ENCODE measurements at regions not wholly inside any gene's neighbourhood (a gene's known extent, or its start where the extent isn't known, plus 50 kb on each side); places are given as distances from the start of the nearest gene placed in this dataset.

DNA sequence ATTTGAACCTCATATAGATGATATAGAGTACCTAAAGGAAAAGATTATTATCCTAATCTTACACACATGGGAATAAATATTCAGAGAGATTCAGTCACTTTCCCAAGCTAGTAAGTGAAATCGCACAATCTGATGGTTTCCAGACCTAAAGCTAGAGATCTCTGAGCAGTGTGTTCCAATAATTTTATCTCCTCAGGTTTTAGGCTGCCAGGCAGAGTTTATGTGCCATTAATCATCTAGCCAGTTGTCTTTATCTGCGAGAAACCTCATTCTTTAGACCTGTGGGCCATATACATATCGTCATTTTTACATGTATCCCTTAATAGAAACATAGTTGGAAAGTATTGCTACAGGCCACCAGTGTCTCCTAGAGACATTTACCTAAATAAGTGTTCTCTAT, 647.2 kb upstream of the STEAP1 start:
- no peak for FAIRE-seq
- TF ChIP-seq, protein P1, sequence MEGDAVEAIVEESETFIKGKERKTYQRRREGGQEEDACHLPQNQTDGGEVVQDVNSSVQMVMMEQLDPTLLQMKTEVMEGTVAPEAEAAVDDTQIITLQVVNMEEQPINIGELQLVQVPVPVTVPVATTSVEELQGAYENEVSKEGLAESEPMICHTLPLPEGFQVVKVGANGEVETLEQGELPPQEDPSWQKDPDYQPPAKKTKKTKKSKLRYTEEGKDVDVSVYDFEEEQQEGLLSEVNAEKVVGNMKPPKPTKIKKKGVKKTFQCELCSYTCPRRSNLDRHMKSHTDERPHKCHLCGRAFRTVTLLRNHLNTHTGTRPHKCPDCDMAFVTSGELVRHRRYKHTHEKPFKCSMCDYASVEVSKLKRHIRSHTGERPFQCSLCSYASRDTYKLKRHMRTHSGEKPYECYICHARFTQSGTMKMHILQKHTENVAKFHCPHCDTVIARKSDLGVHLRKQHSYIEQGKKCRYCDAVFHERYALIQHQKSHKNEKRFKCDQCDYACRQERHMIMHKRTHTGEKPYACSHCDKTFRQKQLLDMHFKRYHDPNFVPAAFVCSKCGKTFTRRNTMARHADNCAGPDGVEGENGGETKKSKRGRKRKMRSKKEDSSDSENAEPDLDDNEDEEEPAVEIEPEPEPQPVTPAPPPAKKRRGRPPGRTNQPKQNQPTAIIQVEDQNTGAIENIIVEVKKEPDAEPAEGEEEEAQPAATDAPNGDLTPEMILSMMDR (IDR thresholded peaks at IDR 0.05), result no peak
- no peak for DNase-seq
- Histone ChIP-seq H3K9me3 (no peaks in the 10 kb centered on the region), H3K27ac (no peak overlapping the region), H3K36me3 (no peaks in the 10 kb centered on the region), H3K4me3 (no peak overlapping the region), H3K27me3 (no peaks in the 10 kb centered on the region), H3K4me1 (no peaks in the 10 kb centered on the region)
- ATAC-seq, result no peak
- intact Hi-C loops (cut with DNase I), result no loop called here
- whole genome bisulfite sequencing, 2 donors, result 64 to 68% methylated on average over 3 of the region's 3 CpGs

DNA sequence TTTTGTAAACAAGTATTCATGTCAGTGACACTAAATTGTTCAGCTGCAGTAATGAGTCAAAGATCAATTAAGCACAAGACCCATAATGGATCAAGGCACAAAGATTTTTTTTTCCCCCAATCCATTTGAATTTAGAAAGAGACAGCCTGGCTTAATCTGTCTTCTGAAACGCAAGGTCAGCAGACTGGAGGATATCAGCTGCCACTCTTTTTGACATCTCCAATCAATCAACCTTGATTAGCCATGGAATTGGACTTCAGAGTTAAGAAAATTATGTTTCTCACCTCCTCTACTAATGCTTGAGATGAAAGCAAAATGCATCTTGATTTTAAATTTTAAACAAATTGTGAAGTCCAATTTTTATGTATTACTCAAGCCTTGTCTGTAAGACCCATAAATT, 642.4 kb upstream of the STEAP1 start:
- TF ChIP-seq, protein P1 (IDR thresholded peaks at IDR 0.05), result no peak
- WGBS, 2 donors, result 26 to 38% methylated on average over 1 of the region's 1 CpG
- H3K4me3 ChIP-seq, result no peak overlapping the region
- no peaks in the 10 kb centered on the region for H3K36me3 ChIP-seq
- intact Hi-C loops (cut with DNase I), result loop anchor here in 1 of 3 donors (10.0 kb wide), 1 partner anchor 63 kb away; no protein-coding TSS in a partner anchor
- no peak for FAIRE-seq
- no peaks in the 10 kb centered on the region for H3K4me1 ChIP-seq
- no peaks in the 10 kb centered on the region for H3K27me3 ChIP-seq
- ATAC-seq, result no peak
- no peak overlapping the region for H3K27ac ChIP-seq
- no peaks in the 10 kb centered on the region for H3K9me3 ChIP-seq
- no peak for DNase-seq

DNA sequence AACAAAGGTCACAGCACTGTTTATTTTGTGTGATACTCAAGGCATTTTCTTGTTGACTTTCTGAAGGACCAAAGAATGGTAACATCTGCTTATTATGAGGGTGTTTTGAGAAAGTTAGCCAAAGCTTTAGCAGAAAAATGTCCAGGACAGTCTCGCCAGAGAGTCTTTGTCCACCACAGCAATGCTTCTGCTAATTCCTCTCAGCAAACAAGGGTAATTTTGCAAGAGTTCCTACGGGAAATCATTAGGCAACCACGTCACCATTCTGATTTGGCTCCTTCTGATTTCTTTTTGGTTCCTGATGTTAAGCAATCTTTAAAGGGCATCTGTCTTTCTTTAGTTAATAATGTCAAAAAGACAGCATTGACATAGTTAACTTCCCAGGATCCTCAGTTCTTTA, 639.3 kb upstream of the STEAP1 start:
- 55 to 68% methylated on average over 3 of the region's 3 CpGs for WGBS, 2 donors
- Histone ChIP-seq H3K27me3 (no peaks in the 10 kb centered on the region), H3K9me3 (no peaks in the 10 kb centered on the region), H3K4me1 (no peaks in the 10 kb centered on the region), H3K27ac (no peak overlapping the region), H3K4me3 (no peak overlapping the region), H3K36me3 (no peaks in the 10 kb centered on the region)
- intact Hi-C loops (cut with DNase I), result loop anchor here in 1 of 3 donors (10.0 kb wide), 1 partner anchor 60 kb away; no protein-coding TSS in a partner anchor
- ATAC-seq (no peak), FAIRE-seq (no peak), DNase-seq (no peak)
- TF ChIP-seq, protein P1 (IDR thresholded peaks at IDR 0.05), result no peak

- Histone ChIP-seq H3K9me3 (no peaks in the 10 kb centered on the region), H3K27me3 (no peaks in the 10 kb centered on the region), H3K4me3 (no peak overlapping the region), H3K4me1 (no peaks in the 10 kb centered on the region), H3K27ac (no peak overlapping the region), H3K36me3 (no peaks in the 10 kb centered on the region)
- DNase-seq (no peak), ATAC-seq (no peak), FAIRE-seq (no peak)
- WGBS, 2 donors, result 37 to 64% methylated on average over 1 of the region's 1 CpG
- intact Hi-C loops (cut with DNase I), result loop anchor here in 1 of 3 donors (10.0 kb wide), 1 partner anchor 57 kb away; no protein-coding TSS in a partner anchor
- TF ChIP-seq, protein P1 (IDR thresholded peaks at IDR 0.05), result no peak
These were observed 636.5 kb upstream of the STEAP1 start for GRCh38 chr7:89517815-89518214.

- FAIRE-seq (no peak), ATAC-seq (no peak), DNase-seq (no peak)
- Histone ChIP-seq H3K9me3 (no peaks in the 10 kb centered on the region), H3K4me1 (no peaks in the 10 kb centered on the region), H3K27me3 (no peaks in the 10 kb centered on the region), H3K27ac (no peak overlapping the region), H3K36me3 (no peaks in the 10 kb centered on the region), H3K4me3 (no peak overlapping the region)
- intact Hi-C loops (cut with DNase I), result no loop called here
- 45 to 53% methylated on average over 1 of the region's 1 CpG for WGBS, 2 donors
- TF ChIP-seq, protein P1 (IDR thresholded peaks at IDR 0.05), result no peak
These were observed 604.5 kb upstream of the STEAP1 start for GRCh38 chr7:89549768-89550167.
